ENCODE measurements at regions not wholly inside any gene's neighbourhood (a gene's known extent, or its start where the extent isn't known, plus 50 kb on each side); places are given as distances from the start of the nearest gene placed in this dataset.

- no peaks in the 10 kb centered on the region for H4K20me1 ChIP-seq (replicated peaks; ENCODE audit: control insufficient read depth, insufficient read depth, low read length)
- H3K27me3 ChIP-seq (ENCODE audit: control insufficient read depth in 2 of 2, insufficient read depth in 2 of 2, low read length in 2 of 2) = no peaks in the 10 kb centered on the region
- H3K9me1 ChIP-seq (ENCODE audit: control insufficient read depth, insufficient read depth, low read length) = no peaks in the 10 kb centered on the region
- no peaks in the 10 kb centered on the region for H3K36me3 ChIP-seq (ENCODE audit: control insufficient read depth, insufficient read depth, low read length)
- H3K9ac ChIP-seq (ENCODE audit: insufficient read depth in 1 of 2, low read depth in 2 of 2, low read length in 2 of 2) = no peak overlapping the region
- in situ Hi-C loops (cut with MboI) = no loop called here
- no peaks in the 10 kb centered on the region for H3K79me2 ChIP-seq (ENCODE audit: control insufficient read depth, insufficient read depth, low read length)
- POLR2A ChIA-PET = interaction anchor here (1.1 to 1.2 kb wide), 2 partner anchors 12 to 14 kb away, joined by 3 read pairs; no protein-coding TSS in a partner anchor
- H3K27ac ChIP-seq (ENCODE audit: extremely low read depth, low read depth, low read length) = no peak overlapping the region
- FAIRE-seq = no peak
- BruUV-seq (replicated peaks) = no TSS peak
- H3K4me1 ChIP-seq (replicated peaks in 1 of 2; ENCODE audit: control insufficient read depth in 2 of 2, insufficient read depth in 2 of 2, low read length in 2 of 2) = no peaks in the 10 kb centered on the region
- H3K9me3 ChIP-seq (replicated peaks; ENCODE audit: control insufficient read depth, insufficient read depth, low read depth, low read length) = no peaks in the 10 kb centered on the region
- intact Hi-C loops (cut with micrococcal nuclease) = no loop called here
- H2AFZ ChIP-seq (ENCODE audit: low read depth, low read length) = no peak overlapping the region
- H3K4me3 ChIP-seq = no peak overlapping the region
- H3K4me2 ChIP-seq (ENCODE audit: insufficient read depth, low read length) = no peak overlapping the region
- no peak for ATAC-seq
- CTCF ChIA-PET (ENCODE audit: low intra/inter-chr PET ratio) = no interaction called here
- TF ChIP-seq GABPB2 (CRISPR knock-in tag; conservative IDR thresholded peaks at IDR 0.05) (no peak), BRCA1 (IDR thresholded peaks at IDR 0.05) (no peak), BRCA1 (CRISPR knock-in tag; IDR thresholded peaks at IDR 0.05) (no peak), ZNF609 (CRISPR knock-in tag; IDR thresholded peaks at IDR 0.05; ENCODE audit: borderline replicate concordance) (no peak), ZNF174 (CRISPR knock-in tag; IDR thresholded peaks at IDR 0.05) (no peak), TAF7 (tag; IDR thresholded peaks at IDR 0.05) (no peak)
- TF ChIP-seq, protein P1, sequence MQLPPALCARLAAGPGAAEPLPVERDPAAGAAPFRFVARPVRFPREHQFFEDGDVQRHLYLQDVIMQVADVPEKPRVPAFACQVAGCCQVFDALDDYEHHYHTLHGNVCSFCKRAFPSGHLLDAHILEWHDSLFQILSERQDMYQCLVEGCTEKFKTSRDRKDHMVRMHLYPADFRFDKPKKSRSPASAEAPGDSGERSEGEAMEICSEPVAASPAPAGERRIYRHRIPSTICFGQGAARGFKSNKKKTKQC (CRISPR knock-in tag; IDR thresholded peaks at IDR 0.05) = no peak
- TF ChIP-seq, protein P2, sequence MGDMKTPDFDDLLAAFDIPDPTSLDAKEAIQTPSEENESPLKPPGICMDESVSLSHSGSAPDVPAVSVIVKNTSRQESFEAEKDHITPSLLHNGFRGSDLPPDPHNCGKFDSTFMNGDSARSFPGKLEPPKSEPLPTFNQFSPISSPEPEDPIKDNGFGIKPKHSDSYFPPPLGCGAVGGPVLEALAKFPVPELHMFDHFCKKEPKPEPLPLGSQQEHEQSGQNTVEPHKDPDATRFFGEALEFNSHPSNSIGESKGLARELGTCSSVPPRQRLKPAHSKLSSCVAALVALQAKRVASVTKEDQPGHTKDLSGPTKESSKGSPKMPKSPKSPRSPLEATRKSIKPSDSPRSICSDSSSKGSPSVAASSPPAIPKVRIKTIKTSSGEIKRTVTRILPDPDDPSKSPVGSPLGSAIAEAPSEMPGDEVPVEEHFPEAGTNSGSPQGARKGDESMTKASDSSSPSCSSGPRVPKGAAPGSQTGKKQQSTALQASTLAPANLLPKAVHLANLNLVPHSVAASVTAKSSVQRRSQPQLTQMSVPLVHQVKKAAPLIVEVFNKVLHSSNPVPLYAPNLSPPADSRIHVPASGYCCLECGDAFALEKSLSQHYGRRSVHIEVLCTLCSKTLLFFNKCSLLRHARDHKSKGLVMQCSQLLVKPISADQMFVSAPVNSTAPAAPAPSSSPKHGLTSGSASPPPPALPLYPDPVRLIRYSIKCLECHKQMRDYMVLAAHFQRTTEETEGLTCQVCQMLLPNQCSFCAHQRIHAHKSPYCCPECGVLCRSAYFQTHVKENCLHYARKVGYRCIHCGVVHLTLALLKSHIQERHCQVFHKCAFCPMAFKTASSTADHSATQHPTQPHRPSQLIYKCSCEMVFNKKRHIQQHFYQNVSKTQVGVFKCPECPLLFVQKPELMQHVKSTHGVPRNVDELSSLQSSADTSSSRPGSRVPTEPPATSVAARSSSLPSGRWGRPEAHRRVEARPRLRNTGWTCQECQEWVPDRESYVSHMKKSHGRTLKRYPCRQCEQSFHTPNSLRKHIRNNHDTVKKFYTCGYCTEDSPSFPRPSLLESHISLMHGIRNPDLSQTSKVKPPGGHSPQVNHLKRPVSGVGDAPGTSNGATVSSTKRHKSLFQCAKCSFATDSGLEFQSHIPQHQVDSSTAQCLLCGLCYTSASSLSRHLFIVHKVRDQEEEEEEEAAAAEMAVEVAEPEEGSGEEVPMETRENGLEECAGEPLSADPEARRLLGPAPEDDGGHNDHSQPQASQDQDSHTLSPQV (IDR thresholded peaks at IDR 0.05) = no peak
- DNase-seq (ENCODE audit: extremely low read depth in 1 of 4, low spot score in 3 of 4) = no peak
- 0% methylated on average over 7 of the region's 7 CpGs for WGBS (ENCODE audit: insufficient coverage, low coverage, missing lambda C conversion rate)
These were observed 300.5 kb upstream of the IGF1R start for GRCh38 chr15:98347866-98348265.
